H1 (cell line): ENCODE measurements at regions not wholly inside any gene's neighbourhood (a gene's known extent, or its start where the extent isn't known, plus 50 kb on each side); places are given as distances from the start of the nearest gene placed in this dataset.

Source experiments
- CTCF ChIA-PET: fragments of 300-600 bp; sonication (Branson Sonifier 250); formaldehyde crosslinking; loops from one replicate; lab custom pipeline; 2021; ENCODE audit not compliant: partially characterized antibody; lab: Charles Lee
- POLR2A ChIA-PET: fragments of 300-600 bp; sonication (Branson Sonifier 250); formaldehyde crosslinking; loops from one replicate; lab custom pipeline; 2021; ENCODE audit warnings: inconsistent platforms; ENCODE audit not compliant: partially characterized antibody; lab: Charles Lee
- DNase-seq, 2 experiments: peaks; one replicate each; pipeline versions ENCODE4 v3.0.0 to v3.0.0-alpha.2; 2010 to 2022; ENCODE audit warnings: low spot score in 2 of 2, low read depth in 1 of 2, mixed read lengths in 1 of 2
- FAIRE-seq: peaks from 2 replicates; lab custom pipeline; 2011; peaks lifted over from hg19 to GRCh38; lab: Jason Lieb, UNC
- H2AFZ ChIP-seq: 2 replicates; pipeline ENCODE4 v1.8.1; 2012; ENCODE audit warnings: low read length, inconsistent platforms
- H2AK5ac ChIP-seq: 2 replicates; pipeline ENCODE4 v1.6.1; 2013; ENCODE audit warnings: low read depth, low read length
- H2BK120ac ChIP-seq: replicated peaks from 2 replicates; pipeline ENCODE3; 2013; ENCODE audit warnings: low read depth, low read length, inconsistent platforms
- H2BK12ac ChIP-seq: 2 replicates; pipeline ENCODE4 v1.6.1; 2013; ENCODE audit warnings: low read depth, low read length
- H2BK15ac ChIP-seq: 2 replicates; pipeline ENCODE4 v1.6.1; 2013; ENCODE audit warnings: low read length
- H2BK20ac ChIP-seq: 2 replicates; pipeline ENCODE4 v1.6.1; 2013; ENCODE audit warnings: low read length
- H2BK5ac ChIP-seq: 2 replicates; pipeline ENCODE4 v1.6.1; 2013; ENCODE audit warnings: low read depth, low read length
- H3K14ac ChIP-seq: 2 replicates; pipeline ENCODE4 v1.6.1; 2013; ENCODE audit warnings: inconsistent platforms; ENCODE audit not compliant: insufficient read length
- H3K18ac ChIP-seq: 2 replicates; pipeline ENCODE4 v1.6.1; 2013; ENCODE audit warnings: low read length; ENCODE audit errors: extremely low read depth
- H3K23ac ChIP-seq: 2 replicates; pipeline ENCODE4 v1.6.1; 2013; ENCODE audit warnings: inconsistent platforms; ENCODE audit not compliant: insufficient read length
- H3K23me2 ChIP-seq: 2 replicates; pipeline ENCODE4 v1.6.1; 2013; ENCODE audit warnings: low read depth, low read length
- H3K27ac ChIP-seq: 2 replicates; pipeline ENCODE4 v1.6.1; 2011; ENCODE audit warnings: low read depth, low read length, inconsistent platforms
- H3K27me3 ChIP-seq, 4 experiments: replicated peaks in 1 of 4; 1 replicate in 1 of 4; 2 replicates in 3 of 4; pipeline versions ENCODE4 v1.6.1 to v1.8.1; 2011 to 2013; ENCODE audit warnings: low read length in 3 of 4, mild to moderate bottlenecking in 3 of 4, inconsistent platforms in 2 of 4, mixed read lengths in 2 of 4, moderate library complexity in 1 of 4; ENCODE audit not compliant: control insufficient read depth in 3 of 4, insufficient read depth in 3 of 4; ENCODE audit errors: extremely low read depth in 1 of 4
- H3K36me3 ChIP-seq, 4 experiments: 2 replicates each; pipeline versions ENCODE4 v1.6.1 to v1.8.1; 2011 to 2013; ENCODE audit warnings: mild to moderate bottlenecking in 4 of 4, low read length in 3 of 4, moderate library complexity in 2 of 4, control low read depth in 1 of 4, inconsistent platforms in 1 of 4; ENCODE audit not compliant: insufficient read depth in 4 of 4, control insufficient read depth in 2 of 4
- H3K4ac ChIP-seq: replicated peaks from 2 replicates; pipeline ENCODE3; 2013; ENCODE audit warnings: low read length, low read depth, mixed read lengths, inconsistent platforms; ENCODE audit not compliant: insufficient read length
- H3K4me1 ChIP-seq, 4 experiments: replicated peaks in 1 of 4; 1 replicate in 1 of 4; 2 replicates in 3 of 4; pipeline versions ENCODE4 v1.6.1 to v1.8.1; 2011 to 2013; ENCODE audit warnings: low read length in 3 of 4, inconsistent platforms in 2 of 4, mixed read lengths in 1 of 4; ENCODE audit not compliant: insufficient read depth in 4 of 4, control insufficient read depth in 3 of 4
- H3K4me2 ChIP-seq, 2 experiments: 2 replicates each; pipeline versions ENCODE4 v1.6.1 to v1.8.1; 2011 to 2013; ENCODE audit warnings: low read depth in 2 of 2, low read length in 2 of 2, control low read depth in 1 of 2, inconsistent platforms in 1 of 2, mild to moderate bottlenecking in 1 of 2; ENCODE audit not compliant: insufficient read depth in 1 of 2
- H3K4me3 ChIP-seq, 4 experiments: fragments of 200-600, 300-600 bp in 1 of 4; sonication (generic), shearing (Covaris generic), sonication (Bioruptor Twin) in 1 of 4; 2 replicates each; pipeline versions ENCODE4 v1.5.1 to v1.8.1; 2011 to 2016; ENCODE audit warnings: low read length in 4 of 4, low read depth in 3 of 4, control low read depth in 2 of 4, inconsistent platforms in 2 of 4, mild to moderate bottlenecking in 2 of 4, mixed read lengths in 1 of 4, moderate library complexity in 1 of 4; ENCODE audit not compliant: insufficient read depth in 2 of 4; ENCODE audit errors: extremely low read depth in 1 of 4
- H3K56ac ChIP-seq: replicated peaks from 2 replicates; pipeline ENCODE3; 2013; ENCODE audit warnings: low read depth, mild to moderate bottlenecking, mixed read lengths, low read length, inconsistent platforms; ENCODE audit not compliant: insufficient read length
- H3K79me1 ChIP-seq: 2 replicates; pipeline ENCODE4 v1.6.1; 2013; ENCODE audit warnings: low read depth, low read length, control low read depth
- H3K79me2 ChIP-seq, 2 experiments: 2 replicates each; pipeline versions ENCODE4 v1.6.1 to v1.8.1; 2012 to 2013; ENCODE audit warnings: low read length in 2 of 2, mild to moderate bottlenecking in 2 of 2, inconsistent platforms in 1 of 2; ENCODE audit not compliant: insufficient read depth in 2 of 2, control insufficient read depth in 1 of 2
- H3K9ac ChIP-seq, 4 experiments: replicated peaks in 1 of 4; 1 replicate in 1 of 4; 2 replicates in 3 of 4; pipeline versions ENCODE4 v1.6.1 to v1.8.1; 2011 to 2013; ENCODE audit warnings: low read depth in 3 of 4, low read length in 3 of 4, control low read depth in 2 of 4, mild to moderate bottlenecking in 2 of 4, moderate library complexity in 2 of 4, inconsistent platforms in 1 of 4; ENCODE audit errors: extremely low read depth in 1 of 4
- H3K9me3 ChIP-seq, 2 experiments: 2 replicates each; pipeline versions ENCODE4 v1.6.1 to v1.8.1; 2012 to 2013; ENCODE audit warnings: mild to moderate bottlenecking in 2 of 2, moderate library complexity in 2 of 2, control low read depth in 1 of 2, inconsistent platforms in 1 of 2, low read depth in 1 of 2, low read length in 1 of 2, mixed read lengths in 1 of 2; ENCODE audit not compliant: insufficient read depth in 2 of 2
- H4K20me1 ChIP-seq, 2 experiments: replicated peaks in 1 of 2; 2 replicates each; pipeline versions ENCODE3 to v1.8.1; 2011 to 2013; ENCODE audit warnings: inconsistent platforms in 2 of 2, low read length in 2 of 2, mild to moderate bottlenecking in 1 of 2; ENCODE audit not compliant: insufficient read depth in 2 of 2, control insufficient read depth in 1 of 2
- H4K5ac ChIP-seq: 2 replicates; pipeline ENCODE4 v1.6.1; 2013; ENCODE audit warnings: low read length, low read depth, mixed read lengths, inconsistent platforms; ENCODE audit not compliant: insufficient read length
- H4K8ac ChIP-seq: 2 replicates; pipeline ENCODE4 v1.8.0; 2013; ENCODE audit warnings: mild to moderate bottlenecking, moderate library complexity, low read length, inconsistent platforms; ENCODE audit not compliant: insufficient read depth; ENCODE audit errors: extremely low read depth
- H4K91ac ChIP-seq: replicated peaks from 2 replicates; pipeline ENCODE3; 2013; ENCODE audit warnings: low read length, mixed read lengths, inconsistent platforms; ENCODE audit not compliant: insufficient read length
- HDAC2 ChIP-seq, 2 experiments: fragments of 300-600 bp in 1 of 2; sonication (generic) in 1 of 2; IDR thresholded peaks; 2 replicates each; pipeline ENCODE4 v1.6.1; 2011 to 2012; ENCODE audit warnings: low read depth in 2 of 2, low read length in 2 of 2, mild to moderate bottlenecking in 2 of 2, moderate library complexity in 2 of 2, borderline replicate concordance in 1 of 2, inconsistent platforms in 1 of 2
- JUND ChIP-seq: IDR thresholded peaks from 2 replicates; pipeline ENCODE4 v1.6.1; 2011; ENCODE audit warnings: mild to moderate bottlenecking, improper control_type of control experiment, low read length
- KDM4A ChIP-seq: IDR thresholded peaks from one replicate; pipeline ENCODE4 v1.7.1; 2012; ENCODE audit warnings: low read depth, mild to moderate bottlenecking, moderate library complexity, low read length, inconsistent platforms; ENCODE audit not compliant: severe bottlenecking
- TEAD4 ChIP-seq: IDR thresholded peaks from 2 replicates; pipeline ENCODE4 v1.6.1; 2012; ENCODE audit warnings: low read depth, low read length, inconsistent platforms, mixed read lengths

- TF ChIP-seq JUND (no peak), TEAD4 (no peak)
These were observed 186.6 kb upstream of the SPAG17 start (continued) for GRCh38 chr1:118371612-118372011.

GRCh38 chr1:118370861-118371260 is 185.8 kb upstream of the SPAG17 start:
- no peak overlapping the region for H2AK5ac ChIP-seq
- no peak overlapping the region for H2BK120ac ChIP-seq
- H3K4me1 ChIP-seq: peaks cover 0 to 5% (median 1%) of the 10 kb centered on the region in 4 experiments; a peak in 2 of 7 replicates
- CTCF ChIA-PET: no interaction called here
- DNase-seq: no peak
- peaks cover 2% of the 10 kb centered on the region; the same call in 1 of the 2 replicates for H3K23me2 ChIP-seq
- no peak overlapping the region for H2BK5ac ChIP-seq
- no peak overlapping the region for H3K56ac ChIP-seq
- TF ChIP-seq KDM4A (no peak), HDAC2 (IDR thresholded peaks at IDR 0.05; ENCODE audit: borderline replicate concordance in 1 of 2, low read depth in 2 of 2, low read length in 2 of 2) (no peak)
- no peak overlapping the region for H2AFZ ChIP-seq
- no peak overlapping the region for H4K8ac ChIP-seq
- peaks cover 7 to 11% of the 10 kb centered on the region in 2 experiments; a peak in 2 of 4 replicates for H3K9me3 ChIP-seq
- H3K27me3 ChIP-seq: no peaks in the 10 kb centered on the region
- no peak overlapping the region for H2BK12ac ChIP-seq
- no peak overlapping the region for H2BK15ac ChIP-seq
- H3K79me2 ChIP-seq: no peaks in the 10 kb centered on the region
- FAIRE-seq: no peak
- H3K9ac ChIP-seq: no peak overlapping the region
- no peak overlapping the region for H3K18ac ChIP-seq
- H3K23ac ChIP-seq: no peak overlapping the region
- no peaks in the 10 kb centered on the region for H3K36me3 ChIP-seq
- no peak overlapping the region for H3K14ac ChIP-seq
- no peaks in the 10 kb centered on the region for H4K20me1 ChIP-seq
- no peaks in the 10 kb centered on the region for H3K79me1 ChIP-seq
- H2BK20ac ChIP-seq: no peak overlapping the region
- no peak overlapping the region for H3K27ac ChIP-seq
- H4K91ac ChIP-seq: no peak overlapping the region
- H4K5ac ChIP-seq: no peak overlapping the region
- POLR2A ChIA-PET: no interaction called here
- no peak overlapping the region for H3K4ac ChIP-seq
- H3K4me2 ChIP-seq: no peak overlapping the region
- H3K4me3 ChIP-seq: no peak overlapping the region
